Heart left ventricle (tissue), 13 donors: ENCODE measurements at regions not wholly inside any gene's neighbourhood (a gene's known extent, or its start where the extent isn't known, plus 50 kb on each side); places are given as distances from the start of the nearest gene placed in this dataset.

Experiments used
- CTCF ChIP-seq, 12 donors: fragments of 200-600 bp; sonication (generic) in 4 of 12; IDR thresholded peaks; one replicate each; pipeline versions ENCODE4 v1.5.0 to v1.8.0; 2018 to 2022; ENCODE audit warnings: antibody characterized with exemption in 12 of 12, mild to moderate bottlenecking in 5 of 12
- POLR2A ChIP-seq, 2 donors: fragments of 450-650 bp; IDR thresholded peaks; one replicate each; pipeline ENCODE4 v1.6.1; 2017; ENCODE audit warnings: antibody characterized with exemption in 2 of 2, mild to moderate bottlenecking in 2 of 2, moderate library complexity in 2 of 2
- donor health status: ischemic (EF 13 %, LVEDD 7.1; RV severe dilation, severe dysfunction).
- donor health status: DM: no; HTN: yes; CAD: no.
- donor health status: DM: no; HTN: no; CAD: no.
- donor health status: ischemic (EF 25% LVEDD 6.9; RV normal size, moderate dysfunction).
- donor health status: ischemic (EF 25% LVEDD 5.7; RV mildly dilated, moderate dysfunction).
- donor health status: ischemic (EF 35%, LVEDD 5.7; RV mildly dilated, moderate dysfunction).
- donor health status: nonischemic (EF 11% LVEDD 7.7; RV severe dilation, severe dysfunction).
- donor health status: DM: yes; HTN: yes; CAD: no.
- donor health status: PGD.
- donor health status: ischemic (EF 29% LVEDD 5.4; RV normal size, mild dysfunction).
- donor health status: nonischemic (EF 23%, LVEDD 6.1; RV moderate dilation, normal function).

- TF ChIP-seq POLR2A (IDR thresholded peaks at IDR 0.05) = no peak
- no peak for TF ChIP-seq CTCF (IDR thresholded peaks at IDR 0.05)
Observed at GRCh38 chr1:208782186-208782585, 538.0 kb upstream of the PLXNA2 start.
